K562 (cell line): ENCODE measurements at regions not wholly inside any gene's neighbourhood (a gene's known extent, or its start where the extent isn't known, plus 50 kb on each side); places are given as distances from the start of the nearest gene placed in this dataset.

Experiments used
- CAMTA2 ChIP-seq: fragments of 250-450 bp; sonication (Bioruptor Pico); conservative IDR thresholded peaks from 2 replicates; pipeline ENCODE4 v1.5.1; 2022
- CEBPB ChIP-seq: fragments of 450-650 bp; IDR thresholded peaks from 2 replicates; pipeline ENCODE4 v1.6.1; 2016; ENCODE audit warnings: missing genetic modification characterization, missing compliant biosample characterization
- KDM5B ChIP-seq: fragments of 200-600 bp; sonication (generic); IDR thresholded peaks from 2 replicates; pipeline ENCODE4 v1.6.1; 2012; ENCODE audit warnings: low read depth, mild to moderate bottlenecking, moderate library complexity, low read length, control low read depth, inconsistent platforms; ENCODE audit not compliant: insufficient replicate concordance
- PKNOX1 ChIP-seq: fragments of 450-650 bp; IDR thresholded peaks from 2 replicates; pipeline ENCODE4 v1.6.1; 2016
- POLR2A ChIP-seq: fragments of 450-650 bp; conservative IDR thresholded peaks from 2 replicates; pipeline ENCODE4 v1.6.1; 2016
- RAD21 ChIP-seq, 2 experiments: fragments of 250-450 bp in 1 of 2; fragments of 450-650 bp in 1 of 2; sonication (Bioruptor Pico) in 1 of 2; formaldehyde crosslinking in 1 of 2; IDR thresholded peaks in 1 of 2; conservative IDR thresholded peaks in 1 of 2; 2 replicates each; pipeline versions ENCODE4 v1.4.0 to v1.8.0; 2020 to 2022; ENCODE audit warnings: mild to moderate bottlenecking in 2 of 2, moderate library complexity in 1 of 2
- SAP30 ChIP-seq: fragments of 200-600 bp; sonication (generic); IDR thresholded peaks from 2 replicates; pipeline ENCODE4 v1.6.1; 2012; ENCODE audit warnings: borderline replicate concordance, low read depth, mild to moderate bottlenecking, moderate library complexity, low read length, control low read depth, inconsistent platforms; ENCODE audit not compliant: insufficient read depth, poor library complexity, severe bottlenecking
- SMC3 ChIP-seq: conservative IDR thresholded peaks from 2 replicates; pipeline ENCODE4 v1.6.1; 2011; ENCODE audit warnings: low read depth, low read length, improper control_type of control experiment; ENCODE audit not compliant: insufficient read depth
- THRAP3 ChIP-seq: fragments of 450-650 bp; IDR thresholded peaks from 2 replicates; pipeline ENCODE4 v1.6.1; 2016; ENCODE audit warnings: mild to moderate bottlenecking, inconsistent platforms, borderline replicate concordance
- ZBTB40 ChIP-seq, 2 experiments: fragments of 450-650 bp in 1 of 2; sonication (generic) in 1 of 2; formaldehyde crosslinking in 1 of 2; IDR thresholded peaks; 2 replicates each; pipeline versions ENCODE4 v1.7.1 to v1.9.0; 2016 to 2022; ENCODE audit warnings: inconsistent platforms in 1 of 2, mild to moderate bottlenecking in 1 of 2, missing genetic modification reagents in 1 of 2
- ZBTB49 ChIP-seq: sonication (generic); formaldehyde crosslinking; IDR thresholded peaks from 2 replicates; pipeline ENCODE4 v1.8.0; 2022; ENCODE audit warnings: missing genetic modification reagents, mild to moderate bottlenecking, borderline replicate concordance
- ZBTB7A ChIP-seq: IDR thresholded peaks from 2 replicates; pipeline ENCODE4 v1.6.1; 2011; ENCODE audit warnings: low read depth, mild to moderate bottlenecking, low read length, moderate library complexity, borderline replicate concordance; ENCODE audit not compliant: control insufficient read depth
- ZNF384 ChIP-seq: IDR thresholded peaks from 2 replicates; pipeline ENCODE4 v1.6.1; 2012; ENCODE audit warnings: low read depth, low read length, improper control_type of control experiment
- ZNF57 ChIP-seq: fragments of 450-650 bp; formaldehyde crosslinking; IDR thresholded peaks from 2 replicates; pipeline ENCODE4 v1.4.0; 2020; ENCODE audit warnings: mild to moderate bottlenecking, moderate library complexity
- ZNF766 ChIP-seq: fragments of 200-800 bp; sonication (Bioruptor generic); conservative IDR thresholded peaks from 2 replicates; pipeline ENCODE4 v1.6.1; 2016; ENCODE audit warnings: missing genetic modification characterization, missing compliant biosample characterization

- TF ChIP-seq ZBTB40 (IDR thresholded peaks at IDR 0.05) (no peak), ZBTB40 (CRISPR knock-in tag; IDR thresholded peaks at IDR 0.05) (no peak), ZNF57 (CRISPR knock-in tag) (no peak), ZBTB49 (CRISPR knock-in tag) (no peak), POLR2A (no peak), KDM5B (no peak), SMC3 (peak; percentile 39; the same call in 1 of the 2 replicates), THRAP3 (no peak), ZNF766 (CRISPR knock-in tag) (no peak), CAMTA2 (no peak), PKNOX1 (no peak), RAD21 (CRISPR knock-in tag; conservative IDR thresholded peaks at IDR 0.05 in 1 of 2, IDR thresholded peaks at IDR 0.05 in 1 of 2) (peak; percentile 56 to 69), ZNF384 (peak; percentile 97), CEBPB (tag) (peak; percentile 56; the same call in 1 of the 2 replicates), SAP30 (no peak), ZBTB7A (no peak)
Observed at GRCh38 chr5:99104538-99105132, 175.8 kb upstream of the CHD1 start (continued).
